Suprapubic skin (tissue), 4 donors: ENCODE measurements at regions not wholly inside any gene's neighbourhood (a gene's known extent, or its start where the extent isn't known, plus 50 kb on each side); places are given as distances from the start of the nearest gene placed in this dataset.

Source experiments
- DNase-seq, 2 donors: peaks; one replicate each; pipeline ENCODE4 v3.0.0-alpha.2; 2019; ENCODE audit warnings: low spot score in 2 of 2
- H3K27ac ChIP-seq: fragments of 200-600 bp; sonication (generic); one replicate; pipeline ENCODE4 v1.5.1; 2019
- H3K27me3 ChIP-seq: fragments of 200-600 bp; sonication (generic); one replicate; pipeline ENCODE4 v1.5.1; 2019
- H3K36me3 ChIP-seq: fragments of 200-600 bp; sonication (generic); one replicate; pipeline ENCODE4 v1.5.1; 2019
- H3K4me1 ChIP-seq: fragments of 200-600 bp; sonication (generic); one replicate; pipeline ENCODE4 v1.5.1; 2019
- H3K4me3 ChIP-seq: fragments of 200-600 bp; sonication (generic); one replicate; pipeline ENCODE4 v1.5.1; 2019; ENCODE audit warnings: mild to moderate bottlenecking
- H3K9me3 ChIP-seq: fragments of 200-600 bp; sonication (generic); one replicate; pipeline ENCODE4 v1.5.1; 2019
- EP300 ChIP-seq: sonication (generic); formaldehyde crosslinking; IDR thresholded peaks from one replicate; pipeline ENCODE4 v1.6.1; 2017; ENCODE audit warnings: antibody characterized with exemption
- POLR2A ChIP-seq, 2 donors: fragments of 450-650 bp; IDR thresholded peaks; one replicate each; pipeline ENCODE4 v1.6.1; 2017; ENCODE audit warnings: antibody characterized with exemption in 2 of 2, mild to moderate bottlenecking in 2 of 2, moderate library complexity in 2 of 2
- POLR2AphosphoS5 ChIP-seq, 3 donors: sonication (generic); formaldehyde crosslinking; IDR thresholded peaks; one replicate each; pipeline ENCODE4 v1.6.1; 2017; ENCODE audit warnings: antibody characterized with exemption in 3 of 3
- WGBS: methylation state at CpG from one replicate; pipeline ENCODE4 v1.1.5; 2018; 5-methylcytosine and 5-hydroxymethylcytosine counted together
- TF ChIP-seq, protein P1 (sequence below), 2 donors: fragments of 200-600 bp in 1 of 2; fragments of 450-650 bp in 1 of 2; sonication (generic) in 1 of 2; IDR thresholded peaks; one replicate each; pipeline ENCODE4 v1.5.1; 2016 to 2019; ENCODE audit warnings: antibody characterized with exemption in 2 of 2, mild to moderate bottlenecking in 1 of 2, moderate library complexity in 1 of 2

DNA sequence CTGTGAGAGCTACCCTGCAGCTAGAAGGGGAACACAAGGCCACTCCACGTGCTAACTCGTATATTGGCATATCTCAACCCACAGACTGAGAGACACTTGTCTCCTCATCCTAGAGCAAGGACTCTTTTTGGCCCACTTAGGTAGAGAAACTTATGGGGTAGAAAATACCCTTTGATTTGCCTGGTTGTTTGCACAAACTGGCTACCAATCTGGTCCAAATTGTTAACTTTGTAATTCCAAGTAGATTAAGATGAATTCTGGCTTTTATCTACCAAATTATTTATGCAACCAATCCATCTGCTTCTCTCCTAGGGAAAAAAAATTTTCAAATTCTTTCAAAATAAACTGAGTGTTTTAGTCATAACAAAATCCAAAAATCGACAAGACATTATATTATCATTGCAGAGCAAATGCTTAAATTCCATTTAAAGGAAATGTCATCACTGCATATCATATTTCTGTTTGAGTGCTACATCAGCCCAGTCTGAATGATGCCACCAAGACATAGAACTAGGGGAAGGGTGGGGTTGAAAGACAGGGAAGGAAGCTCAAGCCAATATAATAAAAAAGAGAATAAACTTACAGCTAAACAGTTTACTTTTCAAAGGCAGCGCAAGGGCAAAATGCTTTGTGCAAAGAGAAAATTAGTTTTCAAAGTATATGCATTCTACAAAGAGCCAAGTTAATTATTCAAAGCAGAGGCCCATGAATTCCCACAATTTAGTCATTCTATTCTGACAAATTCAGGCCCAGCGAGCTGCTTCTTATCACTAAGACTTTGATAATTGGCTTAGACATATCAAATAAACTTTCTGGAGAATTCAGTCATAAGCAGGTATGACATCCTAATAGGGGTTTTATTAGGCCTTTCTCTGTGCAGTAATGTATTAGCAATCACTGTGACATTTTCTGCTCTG lies 198.0 kb downstream of the CAAP1 start:
- TF ChIP-seq POLR2A (IDR thresholded peaks at IDR 0.05) (no peak), EP300 (no peak), POLR2AphosphoS5 (IDR thresholded peaks at IDR 0.05) (no peak)
- TF ChIP-seq, protein P1, sequence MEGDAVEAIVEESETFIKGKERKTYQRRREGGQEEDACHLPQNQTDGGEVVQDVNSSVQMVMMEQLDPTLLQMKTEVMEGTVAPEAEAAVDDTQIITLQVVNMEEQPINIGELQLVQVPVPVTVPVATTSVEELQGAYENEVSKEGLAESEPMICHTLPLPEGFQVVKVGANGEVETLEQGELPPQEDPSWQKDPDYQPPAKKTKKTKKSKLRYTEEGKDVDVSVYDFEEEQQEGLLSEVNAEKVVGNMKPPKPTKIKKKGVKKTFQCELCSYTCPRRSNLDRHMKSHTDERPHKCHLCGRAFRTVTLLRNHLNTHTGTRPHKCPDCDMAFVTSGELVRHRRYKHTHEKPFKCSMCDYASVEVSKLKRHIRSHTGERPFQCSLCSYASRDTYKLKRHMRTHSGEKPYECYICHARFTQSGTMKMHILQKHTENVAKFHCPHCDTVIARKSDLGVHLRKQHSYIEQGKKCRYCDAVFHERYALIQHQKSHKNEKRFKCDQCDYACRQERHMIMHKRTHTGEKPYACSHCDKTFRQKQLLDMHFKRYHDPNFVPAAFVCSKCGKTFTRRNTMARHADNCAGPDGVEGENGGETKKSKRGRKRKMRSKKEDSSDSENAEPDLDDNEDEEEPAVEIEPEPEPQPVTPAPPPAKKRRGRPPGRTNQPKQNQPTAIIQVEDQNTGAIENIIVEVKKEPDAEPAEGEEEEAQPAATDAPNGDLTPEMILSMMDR (IDR thresholded peaks at IDR 0.05) = no peak
- no peaks in the 10 kb centered on the region for H3K36me3 ChIP-seq
- 81% methylated on average over 5 of the region's 5 CpGs for WGBS
- no peak overlapping the region for H3K27ac ChIP-seq
- no peaks in the 10 kb centered on the region for H3K9me3 ChIP-seq
- no peaks in the 10 kb centered on the region for H3K4me1 ChIP-seq
- no peak for DNase-seq
- no peaks in the 10 kb centered on the region for H3K27me3 ChIP-seq
- H3K4me3 ChIP-seq = no peak overlapping the region

DNA sequence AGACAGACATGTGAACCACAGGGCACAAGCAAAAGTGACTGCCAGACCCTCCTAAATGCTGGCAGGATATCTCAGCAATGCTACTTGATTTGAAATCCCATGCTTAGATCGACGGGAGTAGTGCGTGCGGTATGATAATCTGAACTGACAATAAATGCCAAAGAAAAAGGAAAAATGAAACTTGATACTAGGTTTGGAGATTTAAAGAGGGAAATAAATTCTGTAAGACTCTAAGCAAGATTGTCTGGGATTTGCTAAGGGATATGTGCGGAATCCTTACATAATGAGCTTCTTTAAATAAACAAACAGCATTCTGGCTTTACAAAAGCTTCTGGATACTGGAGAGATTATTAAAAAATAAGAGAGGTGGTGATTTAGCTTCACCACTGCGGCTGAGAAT lies 203.6 kb downstream of the CAAP1 start:
- H3K27ac ChIP-seq = no peak overlapping the region
- H3K36me3 ChIP-seq = no peaks in the 10 kb centered on the region
- no peaks in the 10 kb centered on the region for H3K9me3 ChIP-seq
- no peaks in the 10 kb centered on the region for H3K4me1 ChIP-seq
- H3K27me3 ChIP-seq = no peaks in the 10 kb centered on the region
- no peak for TF ChIP-seq POLR2A (IDR thresholded peaks at IDR 0.05)
- TF ChIP-seq POLR2AphosphoS5 (IDR thresholded peaks at IDR 0.05) = no peak
- TF ChIP-seq, protein P1 (IDR thresholded peaks at IDR 0.05) = no peak
- no peak for TF ChIP-seq EP300
- no peak for DNase-seq
- H3K4me3 ChIP-seq = no peak overlapping the region
- 89% methylated on average over 6 of the region's 6 CpGs for WGBS

DNA sequence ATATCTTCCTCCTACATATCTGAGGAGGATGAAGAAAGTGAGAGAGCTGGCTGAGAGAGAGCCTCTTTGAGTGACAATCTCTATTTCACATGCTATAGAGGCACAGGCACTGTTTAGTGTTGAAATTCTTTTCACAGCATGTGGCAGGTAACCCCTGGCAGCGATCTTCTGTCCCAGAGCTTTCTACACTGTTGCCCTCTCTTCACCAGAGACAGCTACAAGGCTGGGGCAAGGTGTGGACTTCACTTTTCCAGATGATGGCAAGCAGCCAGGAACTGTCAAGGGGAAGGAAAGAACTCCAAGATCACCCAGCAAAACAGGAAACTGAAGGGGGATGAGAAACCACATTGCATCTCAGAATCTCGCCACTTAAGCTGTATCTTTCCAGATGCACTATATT lies 205.2 kb downstream of the CAAP1 start:
- DNase-seq = no peak
- TF ChIP-seq POLR2A (IDR thresholded peaks at IDR 0.05) = no peak
- TF ChIP-seq POLR2AphosphoS5 (IDR thresholded peaks at IDR 0.05) = no peak
- TF ChIP-seq EP300 = no peak
- TF ChIP-seq, protein P1 (IDR thresholded peaks at IDR 0.05) = no peak
- no peaks in the 10 kb centered on the region for H3K36me3 ChIP-seq
- no peaks in the 10 kb centered on the region for H3K9me3 ChIP-seq
- H3K27me3 ChIP-seq = no peaks in the 10 kb centered on the region
- H3K4me3 ChIP-seq = no peak overlapping the region
- H3K27ac ChIP-seq = no peak overlapping the region
- 28% methylated on average over 2 of the region's 2 CpGs for WGBS
- H3K4me1 ChIP-seq = no peaks in the 10 kb centered on the region

DNA sequence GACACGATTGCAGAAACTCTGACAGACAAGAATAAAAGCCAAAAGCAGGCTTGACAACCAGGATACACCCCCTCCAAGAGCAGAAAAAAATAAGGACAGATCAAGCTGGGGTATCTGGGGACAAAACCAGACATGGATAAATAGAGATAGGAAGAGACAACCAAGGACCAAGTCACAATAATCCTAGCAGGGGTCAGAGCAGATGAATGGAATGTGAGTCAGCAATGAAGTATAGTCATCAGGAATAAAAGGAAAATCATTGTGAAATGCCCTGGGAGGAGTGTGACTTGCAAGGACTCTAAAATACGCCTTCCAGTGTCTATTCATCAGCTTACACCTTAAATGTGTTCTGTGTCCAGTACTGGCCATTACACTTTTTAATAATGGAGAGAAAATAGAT lies 206.8 kb downstream of the CAAP1 start:
- Histone ChIP-seq H3K9me3 (no peaks in the 10 kb centered on the region), H3K27me3 (no peaks in the 10 kb centered on the region), H3K36me3 (no peaks in the 10 kb centered on the region), H3K27ac (no peak overlapping the region), H3K4me3 (no peak overlapping the region), H3K4me1 (no peaks in the 10 kb centered on the region)
- no peak for DNase-seq
- WGBS = 74% methylated on average over 2 of the region's 2 CpGs
- TF ChIP-seq POLR2A (IDR thresholded peaks at IDR 0.05) (no peak), POLR2AphosphoS5 (IDR thresholded peaks at IDR 0.05) (no peak), EP300 (no peak)
- TF ChIP-seq, protein P1 (IDR thresholded peaks at IDR 0.05) = no peak

DNA sequence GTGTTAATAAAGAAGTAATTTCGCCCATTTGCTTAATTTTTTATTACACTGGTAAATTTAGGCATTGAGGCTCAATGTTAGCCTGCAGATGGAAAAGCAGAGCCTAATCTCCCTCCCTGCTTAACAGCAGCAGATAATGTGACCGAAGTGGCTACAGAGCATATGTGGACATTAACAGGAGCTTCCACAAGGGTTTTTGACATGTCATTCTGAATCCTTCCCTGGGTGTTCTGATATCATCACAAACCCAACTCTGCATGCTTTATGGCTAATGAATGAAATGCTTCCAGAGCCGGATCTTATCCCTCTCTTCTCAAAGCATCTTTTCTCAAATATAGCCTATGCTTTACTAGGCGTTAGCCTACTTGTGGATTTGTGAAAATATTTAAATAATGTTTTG lies 208.6 kb downstream of the CAAP1 start:
- WGBS = 90% methylated on average over 4 of the region's 4 CpGs

More for the DNA sequence above, 208.6 kb downstream of the CAAP1 start:
- no peak overlapping the region for H3K4me3 ChIP-seq
- no peaks in the 10 kb centered on the region for H3K9me3 ChIP-seq
- no peaks in the 10 kb centered on the region for H3K36me3 ChIP-seq
- no peak overlapping the region for H3K27ac ChIP-seq
- no peaks in the 10 kb centered on the region for H3K4me1 ChIP-seq
- DNase-seq = no peak
- H3K27me3 ChIP-seq = no peaks in the 10 kb centered on the region
- TF ChIP-seq POLR2A (IDR thresholded peaks at IDR 0.05) = no peak
- no peak for TF ChIP-seq EP300
- TF ChIP-seq, protein P1 (IDR thresholded peaks at IDR 0.05) = no peak
- TF ChIP-seq POLR2AphosphoS5 (IDR thresholded peaks at IDR 0.05) = no peak
